SK-N-SH treated with all-trans-retinoic acid at 6 μM for 48 hours (cell line): ENCODE measurements at regions not wholly inside any gene's neighbourhood (a gene's known extent, or its start where the extent isn't known, plus 50 kb on each side); places are given as distances from the start of the nearest gene placed in this dataset.

Experiments
- CSDC2 ChIP-seq: fragments of 250-450 bp; sonication (Bioruptor Pico); IDR thresholded peaks from 2 replicates; pipeline ENCODE4 v1.5.0; 2020; ENCODE audit warnings: mild to moderate bottlenecking, moderate library complexity
- OSR1 ChIP-seq: fragments of 250-450 bp; sonication (Bioruptor Pico); IDR thresholded peaks from 2 replicates; pipeline ENCODE4 v1.8.0; 2022; ENCODE audit warnings: moderate library complexity, mild to moderate bottlenecking, inconsistent platforms
- POU6F1 ChIP-seq: fragments of 250-450 bp; sonication (Bioruptor Pico); IDR thresholded peaks from 2 replicates; pipeline ENCODE4 v1.8.0; 2021; ENCODE audit warnings: low read depth, mild to moderate bottlenecking, moderate library complexity, borderline replicate concordance
- RARB ChIP-seq: fragments of 250-450 bp; sonication (Bioruptor Pico); IDR thresholded peaks from 2 replicates; pipeline ENCODE4 v1.8.0; 2021; ENCODE audit warnings: mild to moderate bottlenecking, moderate library complexity
- SNAI2 ChIP-seq: fragments of 250-450 bp; sonication (Bioruptor Pico); IDR thresholded peaks from 2 replicates; pipeline ENCODE4 v1.5.0; 2020; ENCODE audit warnings: mild to moderate bottlenecking, moderate library complexity
- TCF4 ChIP-seq: fragments of 250-450 bp; sonication (Bioruptor Pico); IDR thresholded peaks from 2 replicates; pipeline ENCODE4 v1.8.0; 2021; ENCODE audit warnings: mild to moderate bottlenecking, moderate library complexity, borderline replicate concordance
- ZNF70 ChIP-seq: fragments of 450-650 bp; formaldehyde crosslinking; IDR thresholded peaks from 2 replicates; pipeline ENCODE4 v1.5.0; 2020; ENCODE audit warnings: mild to moderate bottlenecking, moderate library complexity

GRCh38 chr9:136603901-136604814, 58.3 kb upstream of the NOTCH1 start:
- TF ChIP-seq SNAI2 (CRISPR knock-in tag) (no peak), OSR1 (CRISPR knock-in tag) (no peak), RARB (CRISPR knock-in tag) (no peak), ZNF70 (no peak), TCF4 (CRISPR knock-in tag) (no peak), POU6F1 (CRISPR knock-in tag) (no peak), CSDC2 (CRISPR knock-in tag) (no peak)
